ENCODE measurements at regions not wholly inside any gene's neighbourhood (a gene's known extent, or its start where the extent isn't known, plus 50 kb on each side); places are given as distances from the start of the nearest gene placed in this dataset.

GRCh38 chr5:144108131-144108530 lies 62.3 kb downstream of the YIPF5 start:
- TF ChIP-seq CTCF (conservative IDR thresholded peaks at IDR 0.05; ENCODE audit: low read depth, low read length): no peak
- no peak for TF ChIP-seq EZH2 (IDR thresholded peaks at IDR 0.05; ENCODE audit: low read length, unreplicated experiment)
- no peak for TF ChIP-seq EZH2phosphoT487 (IDR thresholded peaks at IDR 0.05; ENCODE audit: borderline replicate concordance, low read length)

Measured in PC-3 (cell line).